Suprapubic skin (tissue), 4 donors: ENCODE measurements at regions not wholly inside any gene's neighbourhood (a gene's known extent, or its start where the extent isn't known, plus 50 kb on each side); places are given as distances from the start of the nearest gene placed in this dataset.

Source experiments
- DNase-seq, 2 donors: peaks; one replicate each; pipeline ENCODE4 v3.0.0-alpha.2; 2019; ENCODE audit warnings: low spot score in 2 of 2
- H3K27ac ChIP-seq: fragments of 200-600 bp; sonication (generic); one replicate; pipeline ENCODE4 v1.5.1; 2019
- H3K27me3 ChIP-seq: fragments of 200-600 bp; sonication (generic); one replicate; pipeline ENCODE4 v1.5.1; 2019
- H3K36me3 ChIP-seq: fragments of 200-600 bp; sonication (generic); one replicate; pipeline ENCODE4 v1.5.1; 2019
- H3K4me1 ChIP-seq: fragments of 200-600 bp; sonication (generic); one replicate; pipeline ENCODE4 v1.5.1; 2019
- H3K4me3 ChIP-seq: fragments of 200-600 bp; sonication (generic); one replicate; pipeline ENCODE4 v1.5.1; 2019; ENCODE audit warnings: mild to moderate bottlenecking
- H3K9me3 ChIP-seq: fragments of 200-600 bp; sonication (generic); one replicate; pipeline ENCODE4 v1.5.1; 2019
- CTCF ChIP-seq, 2 donors: fragments of 200-600 bp in 1 of 2; fragments of 450-650 bp in 1 of 2; sonication (generic) in 1 of 2; IDR thresholded peaks; one replicate each; pipeline ENCODE4 v1.5.1; 2016 to 2019; ENCODE audit warnings: antibody characterized with exemption in 2 of 2, mild to moderate bottlenecking in 1 of 2, moderate library complexity in 1 of 2
- EP300 ChIP-seq: sonication (generic); formaldehyde crosslinking; IDR thresholded peaks from one replicate; pipeline ENCODE4 v1.6.1; 2017; ENCODE audit warnings: antibody characterized with exemption
- POLR2A ChIP-seq, 2 donors: fragments of 450-650 bp; IDR thresholded peaks; one replicate each; pipeline ENCODE4 v1.6.1; 2017; ENCODE audit warnings: antibody characterized with exemption in 2 of 2, mild to moderate bottlenecking in 2 of 2, moderate library complexity in 2 of 2
- POLR2AphosphoS5 ChIP-seq, 3 donors: sonication (generic); formaldehyde crosslinking; IDR thresholded peaks; one replicate each; pipeline ENCODE4 v1.6.1; 2017; ENCODE audit warnings: antibody characterized with exemption in 3 of 3
- WGBS: methylation state at CpG from one replicate; pipeline ENCODE4 v1.1.5; 2018; 5-methylcytosine and 5-hydroxymethylcytosine counted together

GRCh38 chr11:130721023-130721681 lies 195.1 kb downstream of the SNX19 start:
- no peaks in the 10 kb centered on the region for H3K27me3 ChIP-seq
- H3K9me3 ChIP-seq, result no peaks in the 10 kb centered on the region
- H3K4me1 ChIP-seq, result peaks cover 10% of the 10 kb centered on the region
- H3K36me3 ChIP-seq, result no peaks in the 10 kb centered on the region
- no peak overlapping the region for H3K4me3 ChIP-seq
- no peak for TF ChIP-seq POLR2AphosphoS5 (IDR thresholded peaks at IDR 0.05)
- no peak for TF ChIP-seq CTCF (IDR thresholded peaks at IDR 0.05)
- TF ChIP-seq EP300, result no peak
- no peak for TF ChIP-seq POLR2A (IDR thresholded peaks at IDR 0.05)
- no peak for DNase-seq
- WGBS, result 70% methylated on average over 5 of the region's 5 CpGs
- no peak overlapping the region for H3K27ac ChIP-seq

- H3K27me3 ChIP-seq, result no peaks in the 10 kb centered on the region
- no peak for TF ChIP-seq EP300
- no peak for TF ChIP-seq POLR2AphosphoS5 (IDR thresholded peaks at IDR 0.05)
- no peak for TF ChIP-seq CTCF (IDR thresholded peaks at IDR 0.05)
- TF ChIP-seq POLR2A (IDR thresholded peaks at IDR 0.05), result no peak
- H3K9me3 ChIP-seq, result no peaks in the 10 kb centered on the region
- no peak for DNase-seq
- no peak overlapping the region for H3K27ac ChIP-seq
- no peaks in the 10 kb centered on the region for H3K36me3 ChIP-seq
- H3K4me1 ChIP-seq, result peaks cover 16% of the 10 kb centered on the region
- no peak overlapping the region for H3K4me3 ChIP-seq
- WGBS, result 79% methylated on average over 6 of the region's 6 CpGs
Observed at GRCh38 chr11:130721736-130722135, 194.5 kb downstream of the SNX19 start.

DNA sequence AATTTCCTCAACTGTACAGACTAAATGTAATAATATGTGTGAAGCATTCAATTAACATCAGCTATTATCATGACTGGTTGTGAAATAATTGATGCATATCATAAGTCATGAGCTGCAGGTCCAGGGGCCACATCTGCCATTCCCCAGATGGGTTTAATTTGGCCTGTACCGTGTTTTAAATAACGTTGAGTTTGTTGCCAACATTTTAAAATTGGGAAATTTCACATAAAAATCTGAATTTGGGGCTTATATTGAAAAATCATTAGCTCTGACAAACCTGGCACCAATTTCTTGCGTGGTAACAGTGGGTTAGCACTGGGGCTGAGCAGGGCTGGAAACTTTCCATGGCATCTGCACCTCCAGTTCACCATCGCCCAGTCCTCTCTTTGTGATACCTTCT lies 193.9 kb downstream of the SNX19 start:
- Histone ChIP-seq H3K27me3 (no peaks in the 10 kb centered on the region), H3K27ac (no peak overlapping the region), H3K9me3 (no peaks in the 10 kb centered on the region), H3K36me3 (no peaks in the 10 kb centered on the region), H3K4me3 (no peak overlapping the region), H3K4me1 (peaks cover 17% of the 10 kb centered on the region)
- no peak for TF ChIP-seq POLR2A (IDR thresholded peaks at IDR 0.05)
- no peak for TF ChIP-seq POLR2AphosphoS5 (IDR thresholded peaks at IDR 0.05)
- TF ChIP-seq CTCF (IDR thresholded peaks at IDR 0.05), result no peak
- TF ChIP-seq EP300, result no peak
- WGBS, result 66% methylated on average over 4 of the region's 4 CpGs
- no peak for DNase-seq

GRCh38 chr11:130725421-130726233 lies 190.7 kb downstream of the SNX19 start:
- Histone ChIP-seq H3K27me3 (no peaks in the 10 kb centered on the region), H3K36me3 (no peaks in the 10 kb centered on the region), H3K4me1 (peaks cover 20% of the 10 kb centered on the region), H3K9me3 (peaks cover 2% of the 10 kb centered on the region), H3K4me3 (no peak overlapping the region), H3K27ac (no peak overlapping the region)
- no peak for DNase-seq
- TF ChIP-seq POLR2AphosphoS5 (IDR thresholded peaks at IDR 0.05) (no peak), POLR2A (IDR thresholded peaks at IDR 0.05) (no peak), EP300 (no peak), CTCF (IDR thresholded peaks at IDR 0.05) (no peak)
- WGBS, result 57% methylated on average over 5 of the region's 5 CpGs
